GM23338 (cell line): ENCODE measurements at regions not wholly inside any gene's neighbourhood (a gene's known extent, or its start where the extent isn't known, plus 50 kb on each side); places are given as distances from the start of the nearest gene placed in this dataset.

Experiments
- CREB1 ChIP-seq: fragments of 250-450 bp; sonication (Bioruptor Pico); IDR thresholded peaks from 2 replicates; pipeline ENCODE4 v1.5.0; 2020; ENCODE audit warnings: low read depth, mild to moderate bottlenecking, moderate library complexity
- EZH2 ChIP-seq: fragments of 200-600 bp; sonication (generic); IDR thresholded peaks from one replicate; pipeline ENCODE4 v1.8.0; 2017; ENCODE audit warnings: antibody characterized with exemption, mild to moderate bottlenecking, low read depth; ENCODE audit not compliant: unreplicated experiment
- POLR2AphosphoS5 ChIP-seq: IDR thresholded peaks from 2 replicates; pipeline ENCODE4 v1.6.1; 2016; ENCODE audit warnings: antibody characterized with exemption, low read depth
- TF ChIP-seq, protein P1 (sequence below), 2 experiments: fragments of 200-600 bp in 1 of 2; sonication (generic) in 1 of 2; conservative IDR thresholded peaks; 2 replicates each; pipeline versions ENCODE4 v1.5.1 to v1.6.1; 2016 to 2017; ENCODE audit warnings: antibody characterized with exemption in 2 of 2, low read depth in 2 of 2, mild to moderate bottlenecking in 2 of 2, moderate library complexity in 1 of 2
- TF ChIP-seq, protein P2 (sequence below): IDR thresholded peaks from one replicate; pipeline ENCODE4 v1.6.1; 2018; ENCODE audit warnings: antibody characterized with exemption; ENCODE audit not compliant: unreplicated experiment
- TF ChIP-seq, protein P3 (sequence below): fragments of 250-450 bp; sonication (Bioruptor Pico); IDR thresholded peaks from 2 replicates; pipeline ENCODE4 v1.5.0; 2020; ENCODE audit warnings: mild to moderate bottlenecking, moderate library complexity

DNA sequence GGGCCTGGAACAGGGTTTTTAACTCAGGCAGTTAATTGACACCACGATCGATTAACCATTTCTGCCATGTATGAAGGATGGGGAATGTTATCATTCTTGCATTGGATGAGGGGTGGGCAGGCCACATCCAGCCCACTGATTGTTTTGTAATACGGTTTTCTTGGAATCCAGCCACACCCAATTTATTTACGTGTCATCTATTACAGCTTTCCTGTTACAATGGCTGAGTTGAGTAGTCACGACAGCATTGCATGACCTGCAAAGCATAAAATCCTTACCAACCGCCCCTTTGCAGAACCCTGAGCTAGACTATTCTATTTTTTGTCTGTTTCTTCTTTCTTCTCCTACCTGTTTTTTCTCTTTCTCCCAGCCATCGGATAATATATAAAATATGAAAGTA lies 122.0 kb upstream of the STC2 start:
- TF ChIP-seq, protein P1, sequence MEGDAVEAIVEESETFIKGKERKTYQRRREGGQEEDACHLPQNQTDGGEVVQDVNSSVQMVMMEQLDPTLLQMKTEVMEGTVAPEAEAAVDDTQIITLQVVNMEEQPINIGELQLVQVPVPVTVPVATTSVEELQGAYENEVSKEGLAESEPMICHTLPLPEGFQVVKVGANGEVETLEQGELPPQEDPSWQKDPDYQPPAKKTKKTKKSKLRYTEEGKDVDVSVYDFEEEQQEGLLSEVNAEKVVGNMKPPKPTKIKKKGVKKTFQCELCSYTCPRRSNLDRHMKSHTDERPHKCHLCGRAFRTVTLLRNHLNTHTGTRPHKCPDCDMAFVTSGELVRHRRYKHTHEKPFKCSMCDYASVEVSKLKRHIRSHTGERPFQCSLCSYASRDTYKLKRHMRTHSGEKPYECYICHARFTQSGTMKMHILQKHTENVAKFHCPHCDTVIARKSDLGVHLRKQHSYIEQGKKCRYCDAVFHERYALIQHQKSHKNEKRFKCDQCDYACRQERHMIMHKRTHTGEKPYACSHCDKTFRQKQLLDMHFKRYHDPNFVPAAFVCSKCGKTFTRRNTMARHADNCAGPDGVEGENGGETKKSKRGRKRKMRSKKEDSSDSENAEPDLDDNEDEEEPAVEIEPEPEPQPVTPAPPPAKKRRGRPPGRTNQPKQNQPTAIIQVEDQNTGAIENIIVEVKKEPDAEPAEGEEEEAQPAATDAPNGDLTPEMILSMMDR (conservative IDR thresholded peaks at IDR 0.05; ENCODE audit: low read depth in 2 of 2), result no peak
- TF ChIP-seq EZH2, result no peak
- no peak for TF ChIP-seq POLR2AphosphoS5
- no peak for TF ChIP-seq CREB1 (CRISPR knock-in tag)
- TF ChIP-seq, protein P2, sequence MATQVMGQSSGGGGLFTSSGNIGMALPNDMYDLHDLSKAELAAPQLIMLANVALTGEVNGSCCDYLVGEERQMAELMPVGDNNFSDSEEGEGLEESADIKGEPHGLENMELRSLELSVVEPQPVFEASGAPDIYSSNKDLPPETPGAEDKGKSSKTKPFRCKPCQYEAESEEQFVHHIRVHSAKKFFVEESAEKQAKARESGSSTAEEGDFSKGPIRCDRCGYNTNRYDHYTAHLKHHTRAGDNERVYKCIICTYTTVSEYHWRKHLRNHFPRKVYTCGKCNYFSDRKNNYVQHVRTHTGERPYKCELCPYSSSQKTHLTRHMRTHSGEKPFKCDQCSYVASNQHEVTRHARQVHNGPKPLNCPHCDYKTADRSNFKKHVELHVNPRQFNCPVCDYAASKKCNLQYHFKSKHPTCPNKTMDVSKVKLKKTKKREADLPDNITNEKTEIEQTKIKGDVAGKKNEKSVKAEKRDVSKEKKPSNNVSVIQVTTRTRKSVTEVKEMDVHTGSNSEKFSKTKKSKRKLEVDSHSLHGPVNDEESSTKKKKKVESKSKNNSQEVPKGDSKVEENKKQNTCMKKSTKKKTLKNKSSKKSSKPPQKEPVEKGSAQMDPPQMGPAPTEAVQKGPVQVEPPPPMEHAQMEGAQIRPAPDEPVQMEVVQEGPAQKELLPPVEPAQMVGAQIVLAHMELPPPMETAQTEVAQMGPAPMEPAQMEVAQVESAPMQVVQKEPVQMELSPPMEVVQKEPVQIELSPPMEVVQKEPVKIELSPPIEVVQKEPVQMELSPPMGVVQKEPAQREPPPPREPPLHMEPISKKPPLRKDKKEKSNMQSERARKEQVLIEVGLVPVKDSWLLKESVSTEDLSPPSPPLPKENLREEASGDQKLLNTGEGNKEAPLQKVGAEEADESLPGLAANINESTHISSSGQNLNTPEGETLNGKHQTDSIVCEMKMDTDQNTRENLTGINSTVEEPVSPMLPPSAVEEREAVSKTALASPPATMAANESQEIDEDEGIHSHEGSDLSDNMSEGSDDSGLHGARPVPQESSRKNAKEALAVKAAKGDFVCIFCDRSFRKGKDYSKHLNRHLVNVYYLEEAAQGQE, result no peak
- TF ChIP-seq, protein P3, sequence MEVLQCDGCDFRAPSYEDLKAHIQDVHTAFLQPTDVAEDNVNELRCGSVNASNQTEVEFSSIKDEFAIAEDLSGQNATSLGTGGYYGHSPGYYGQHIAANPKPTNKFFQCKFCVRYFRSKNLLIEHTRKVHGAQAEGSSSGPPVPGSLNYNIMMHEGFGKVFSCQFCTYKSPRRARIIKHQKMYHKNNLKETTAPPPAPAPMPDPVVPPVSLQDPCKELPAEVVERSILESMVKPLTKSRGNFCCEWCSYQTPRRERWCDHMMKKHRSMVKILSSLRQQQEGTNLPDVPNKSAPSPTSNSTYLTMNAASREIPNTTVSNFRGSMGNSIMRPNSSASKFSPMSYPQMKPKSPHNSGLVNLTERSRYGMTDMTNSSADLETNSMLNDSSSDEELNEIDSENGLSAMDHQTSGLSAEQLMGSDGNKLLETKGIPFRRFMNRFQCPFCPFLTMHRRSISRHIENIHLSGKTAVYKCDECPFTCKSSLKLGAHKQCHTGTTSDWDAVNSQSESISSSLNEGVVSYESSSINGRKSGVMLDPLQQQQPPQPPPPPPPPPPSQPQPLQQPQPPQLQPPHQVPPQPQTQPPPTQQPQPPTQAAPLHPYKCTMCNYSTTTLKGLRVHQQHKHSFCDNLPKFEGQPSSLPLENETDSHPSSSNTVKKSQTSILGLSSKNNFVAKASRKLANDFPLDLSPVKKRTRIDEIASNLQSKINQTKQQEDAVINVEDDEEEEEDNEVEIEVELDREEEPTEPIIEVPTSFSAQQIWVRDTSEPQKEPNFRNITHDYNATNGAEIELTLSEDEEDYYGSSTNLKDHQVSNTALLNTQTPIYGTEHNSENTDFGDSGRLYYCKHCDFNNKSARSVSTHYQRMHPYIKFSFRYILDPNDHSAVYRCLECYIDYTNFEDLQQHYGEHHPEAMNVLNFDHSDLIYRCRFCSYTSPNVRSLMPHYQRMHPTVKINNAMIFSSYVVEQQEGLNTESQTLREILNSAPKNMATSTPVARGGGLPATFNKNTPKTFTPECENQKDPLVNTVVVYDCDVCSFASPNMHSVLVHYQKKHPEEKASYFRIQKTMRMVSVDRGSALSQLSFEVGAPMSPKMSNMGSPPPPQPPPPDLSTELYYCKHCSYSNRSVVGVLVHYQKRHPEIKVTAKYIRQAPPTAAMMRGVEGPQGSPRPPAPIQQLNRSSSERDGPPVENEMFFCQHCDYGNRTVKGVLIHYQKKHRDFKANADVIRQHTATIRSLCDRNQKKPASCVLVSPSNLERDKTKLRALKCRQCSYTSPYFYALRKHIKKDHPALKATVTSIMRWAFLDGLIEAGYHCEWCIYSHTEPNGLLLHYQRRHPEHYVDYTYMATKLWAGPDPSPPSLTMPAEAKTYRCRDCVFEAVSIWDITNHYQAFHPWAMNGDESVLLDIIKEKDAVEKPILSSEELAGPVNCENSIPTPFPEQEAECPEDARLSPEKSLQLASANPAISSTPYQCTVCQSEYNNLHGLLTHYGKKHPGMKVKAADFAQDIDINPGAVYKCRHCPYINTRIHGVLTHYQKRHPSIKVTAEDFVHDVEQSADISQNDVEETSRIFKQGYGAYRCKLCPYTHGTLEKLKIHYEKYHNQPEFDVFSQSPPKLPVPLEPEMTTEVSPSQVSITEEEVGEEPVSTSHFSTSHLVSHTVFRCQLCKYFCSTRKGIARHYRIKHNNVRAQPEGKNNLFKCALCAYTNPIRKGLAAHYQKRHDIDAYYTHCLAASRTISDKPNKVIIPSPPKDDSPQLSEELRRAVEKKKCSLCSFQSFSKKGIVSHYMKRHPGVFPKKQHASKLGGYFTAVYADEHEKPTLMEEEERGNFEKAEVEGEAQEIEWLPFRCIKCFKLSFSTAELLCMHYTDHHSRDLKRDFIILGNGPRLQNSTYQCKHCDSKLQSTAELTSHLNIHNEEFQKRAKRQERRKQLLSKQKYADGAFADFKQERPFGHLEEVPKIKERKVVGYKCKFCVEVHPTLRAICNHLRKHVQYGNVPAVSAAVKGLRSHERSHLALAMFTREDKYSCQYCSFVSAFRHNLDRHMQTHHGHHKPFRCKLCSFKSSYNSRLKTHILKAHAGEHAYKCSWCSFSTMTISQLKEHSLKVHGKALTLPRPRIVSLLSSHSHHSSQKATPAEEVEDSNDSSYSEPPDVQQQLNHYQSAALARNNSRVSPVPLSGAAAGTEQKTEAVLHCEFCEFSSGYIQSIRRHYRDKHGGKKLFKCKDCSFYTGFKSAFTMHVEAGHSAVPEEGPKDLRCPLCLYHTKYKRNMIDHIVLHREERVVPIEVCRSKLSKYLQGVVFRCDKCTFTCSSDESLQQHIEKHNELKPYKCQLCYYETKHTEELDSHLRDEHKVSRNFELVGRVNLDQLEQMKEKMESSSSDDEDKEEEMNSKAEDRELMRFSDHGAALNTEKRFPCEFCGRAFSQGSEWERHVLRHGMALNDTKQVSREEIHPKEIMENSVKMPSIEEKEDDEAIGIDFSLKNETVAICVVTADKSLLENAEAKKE (CRISPR knock-in tag), result no peak
